IMR-90 (cell line): ENCODE measurements at regions not wholly inside any gene's neighbourhood (a gene's known extent, or its start where the extent isn't known, plus 50 kb on each side); places are given as distances from the start of the nearest gene placed in this dataset.

Experiments used
- POLR2A ChIP-seq: IDR thresholded peaks from 2 replicates; pipeline ENCODE4 v1.6.1; 2012; ENCODE audit warnings: mild to moderate bottlenecking, low read depth, low read length
- RAD21 ChIP-seq: IDR thresholded peaks from 2 replicates; pipeline ENCODE4 v1.6.1; 2012; ENCODE audit warnings: low read length, improper control_type of control experiment
- RCOR1 ChIP-seq: IDR thresholded peaks from 2 replicates; pipeline ENCODE4 v1.6.1; 2012; ENCODE audit warnings: mild to moderate bottlenecking, low read length, improper control_type of control experiment; ENCODE audit not compliant: insufficient replicate concordance
- TF ChIP-seq, protein P1 (sequence below): conservative IDR thresholded peaks from 2 replicates; pipeline ENCODE4 v1.5.1; 2012; ENCODE audit warnings: mild to moderate bottlenecking, low read depth, low read length, improper control_type of control experiment

GRCh38 chr11:37908219-37908548 lies 1310.1 kb upstream of the RAG2 start:
- TF ChIP-seq, protein P1, sequence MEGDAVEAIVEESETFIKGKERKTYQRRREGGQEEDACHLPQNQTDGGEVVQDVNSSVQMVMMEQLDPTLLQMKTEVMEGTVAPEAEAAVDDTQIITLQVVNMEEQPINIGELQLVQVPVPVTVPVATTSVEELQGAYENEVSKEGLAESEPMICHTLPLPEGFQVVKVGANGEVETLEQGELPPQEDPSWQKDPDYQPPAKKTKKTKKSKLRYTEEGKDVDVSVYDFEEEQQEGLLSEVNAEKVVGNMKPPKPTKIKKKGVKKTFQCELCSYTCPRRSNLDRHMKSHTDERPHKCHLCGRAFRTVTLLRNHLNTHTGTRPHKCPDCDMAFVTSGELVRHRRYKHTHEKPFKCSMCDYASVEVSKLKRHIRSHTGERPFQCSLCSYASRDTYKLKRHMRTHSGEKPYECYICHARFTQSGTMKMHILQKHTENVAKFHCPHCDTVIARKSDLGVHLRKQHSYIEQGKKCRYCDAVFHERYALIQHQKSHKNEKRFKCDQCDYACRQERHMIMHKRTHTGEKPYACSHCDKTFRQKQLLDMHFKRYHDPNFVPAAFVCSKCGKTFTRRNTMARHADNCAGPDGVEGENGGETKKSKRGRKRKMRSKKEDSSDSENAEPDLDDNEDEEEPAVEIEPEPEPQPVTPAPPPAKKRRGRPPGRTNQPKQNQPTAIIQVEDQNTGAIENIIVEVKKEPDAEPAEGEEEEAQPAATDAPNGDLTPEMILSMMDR = no peak
- TF ChIP-seq POLR2A (no peak), RAD21 (no peak), RCOR1 (no peak)
